Body of pancreas (tissue), 4 donors: ENCODE measurements at regions not wholly inside any gene's neighbourhood (a gene's known extent, or its start where the extent isn't known, plus 50 kb on each side); places are given as distances from the start of the nearest gene placed in this dataset.

Experiments used
- POLR2A ChIP-seq, 3 donors: fragments of 450-650 bp; IDR thresholded peaks; one replicate each; pipeline ENCODE4 v1.6.1; 2016; ENCODE audit warnings: antibody characterized with exemption in 3 of 3, mild to moderate bottlenecking in 2 of 3
- TF ChIP-seq, protein P1 (sequence below), 7 experiments: fragments of 450-650 bp in 4 of 7; fragments of 200-600 bp in 3 of 7; sonication (generic) in 3 of 7; IDR thresholded peaks; one replicate each; pipeline ENCODE4 v1.5.1; 2016 to 2019; ENCODE audit warnings: antibody characterized with exemption in 7 of 7

GRCh38 chr5:38710627-38711026, 135.2 kb upstream of the OSMR start:
- TF ChIP-seq, protein P1, sequence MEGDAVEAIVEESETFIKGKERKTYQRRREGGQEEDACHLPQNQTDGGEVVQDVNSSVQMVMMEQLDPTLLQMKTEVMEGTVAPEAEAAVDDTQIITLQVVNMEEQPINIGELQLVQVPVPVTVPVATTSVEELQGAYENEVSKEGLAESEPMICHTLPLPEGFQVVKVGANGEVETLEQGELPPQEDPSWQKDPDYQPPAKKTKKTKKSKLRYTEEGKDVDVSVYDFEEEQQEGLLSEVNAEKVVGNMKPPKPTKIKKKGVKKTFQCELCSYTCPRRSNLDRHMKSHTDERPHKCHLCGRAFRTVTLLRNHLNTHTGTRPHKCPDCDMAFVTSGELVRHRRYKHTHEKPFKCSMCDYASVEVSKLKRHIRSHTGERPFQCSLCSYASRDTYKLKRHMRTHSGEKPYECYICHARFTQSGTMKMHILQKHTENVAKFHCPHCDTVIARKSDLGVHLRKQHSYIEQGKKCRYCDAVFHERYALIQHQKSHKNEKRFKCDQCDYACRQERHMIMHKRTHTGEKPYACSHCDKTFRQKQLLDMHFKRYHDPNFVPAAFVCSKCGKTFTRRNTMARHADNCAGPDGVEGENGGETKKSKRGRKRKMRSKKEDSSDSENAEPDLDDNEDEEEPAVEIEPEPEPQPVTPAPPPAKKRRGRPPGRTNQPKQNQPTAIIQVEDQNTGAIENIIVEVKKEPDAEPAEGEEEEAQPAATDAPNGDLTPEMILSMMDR (IDR thresholded peaks at IDR 0.05), result no peak
- no peak for TF ChIP-seq POLR2A (IDR thresholded peaks at IDR 0.05)
